ENCODE measurements at regions not wholly inside any gene's neighbourhood (a gene's known extent, or its start where the extent isn't known, plus 50 kb on each side); places are given as distances from the start of the nearest gene placed in this dataset.

- ATAC-seq: no peak
- Histone ChIP-seq H3K9me3 (no peaks in the 10 kb centered on the region), H3K4me3 (no peak overlapping the region), H3K4me2 (no peak overlapping the region), H3K4me1 (no peaks in the 10 kb centered on the region), H3K27ac (no peak overlapping the region)
- FAIRE-seq: no peak
- 17% methylated on average over 5 of the region's 5 CpGs for WGBS (ENCODE audit: missing lambda C conversion rate)
- CTCF ChIA-PET: interaction anchor here (0.9 kb wide), 1 partner anchor 1105 kb away, joined by 3 read pairs; no protein-coding TSS in a partner anchor
- no peak for DNase-seq (ENCODE audit: low read depth in 1 of 2, low spot score in 1 of 2)
- TF ChIP-seq EHMT2 (IDR thresholded peaks at IDR 0.05; ENCODE audit: low read depth): no peak
- no peak for TF ChIP-seq POLR2AphosphoS2 (conservative IDR thresholded peaks at IDR 0.05; ENCODE audit: low read length)
- no peak for TF ChIP-seq SREBF2 (IDR thresholded peaks at IDR 0.05)
- no peak for TF ChIP-seq TP53 (CRISPR knock-in tag; IDR thresholded peaks at IDR 0.05)
- POLR2A ChIA-PET: no interaction called here
These were observed 109.2 kb downstream of the OSTF1 start for GRCh38 chr9:75197561-75197960.

GRCh38 chr9:75198436-75198835 is 110.1 kb downstream of the OSTF1 start:
- POLR2A ChIA-PET: no interaction called here
- no peak overlapping the region for H3K4me3 ChIP-seq
- H3K4me1 ChIP-seq: no peaks in the 10 kb centered on the region
- 58% methylated on average over 7 of the region's 7 CpGs for WGBS (ENCODE audit: missing lambda C conversion rate)
- no peak overlapping the region for H3K4me2 ChIP-seq
- no peaks in the 10 kb centered on the region for H3K9me3 ChIP-seq
- DNase-seq (ENCODE audit: low read depth in 1 of 2, low spot score in 1 of 2) (no peak), ATAC-seq (peak in 1 of 2 experiments; percentile 69; a peak in 3 of 6 replicates), FAIRE-seq (no peak)
- H3K27ac ChIP-seq: no peak overlapping the region
- CTCF ChIA-PET: interaction anchor here (0.6 to 4.2 kb wide), 3 partner anchors 38 to 1117 kb away, joined by 3 to 28 read pairs (median 4); no protein-coding TSS in a partner anchor
- no peak for TF ChIP-seq CTCF (IDR thresholded peaks at IDR 0.05)
- TF ChIP-seq BHLHE40 (IDR thresholded peaks at IDR 0.05; ENCODE audit: low read depth, low read length): no peak
- TF ChIP-seq PBX3 (IDR thresholded peaks at IDR 0.05): no peak
- no peak for TF ChIP-seq CEBPB (IDR thresholded peaks at IDR 0.05)
- TF ChIP-seq RNF2 (IDR thresholded peaks at IDR 0.05; ENCODE audit: borderline replicate concordance, low read depth): no peak
- no peak for TF ChIP-seq REST (IDR thresholded peaks at IDR 0.05)
- TF ChIP-seq MAFK (IDR thresholded peaks at IDR 0.05; ENCODE audit: partially characterized antibody): no peak
- no peak for TF ChIP-seq JUNB (IDR thresholded peaks at IDR 0.05)
- no peak for TF ChIP-seq JUN (IDR thresholded peaks at IDR 0.05)
- no peak for TF ChIP-seq HOXB13 (CRISPR knock-in tag; IDR thresholded peaks at IDR 0.05; ENCODE audit: low read depth)

GRCh38 chr9:75200892-75201470 is 112.7 kb downstream of the OSTF1 start:
- ChIA-PET POLR2A (no interaction called here), CTCF (interaction anchor here (0.6 to 4.2 kb wide), 16 partner anchors 11 to 1504 kb away, joined by 3 to 28 read pairs (median 4); partner anchors contain the start of genes NMRK1 and OSTF1)
- 7% methylated on average over 1 of the region's 1 CpG for WGBS (ENCODE audit: missing lambda C conversion rate)
- no peaks in the 10 kb centered on the region for H3K9me3 ChIP-seq
- peak; percentile 64 for TF ChIP-seq SMC3 (IDR thresholded peaks at IDR 0.05)
- no peak for TF ChIP-seq MAZ (IDR thresholded peaks at IDR 0.05; ENCODE audit: borderline replicate concordance, low read depth, low read length)
- TF ChIP-seq PBX3 (IDR thresholded peaks at IDR 0.05): no peak
- no peak for TF ChIP-seq CHD2 (IDR thresholded peaks at IDR 0.05; ENCODE audit: low read length, partially characterized antibody)
- peak; percentile 69 to 76; a peak in 4 of 5 replicates for TF ChIP-seq RAD21 (conservative IDR thresholded peaks at IDR 0.05 in 1 of 2, IDR thresholded peaks at IDR 0.05 in 1 of 2)
- peak; percentile 71 for TF ChIP-seq CTCF (IDR thresholded peaks at IDR 0.05)
- TF ChIP-seq HOXB5 (CRISPR knock-in tag; IDR thresholded peaks at IDR 0.05): 0 out of 2 replicates have a peak, but pooled peaks have one; percentile 57
- no peak for TF ChIP-seq MAFK (IDR thresholded peaks at IDR 0.05; ENCODE audit: partially characterized antibody)
- no peak overlapping the region for H3K4me2 ChIP-seq
- H3K27ac ChIP-seq: no peak overlapping the region
- peak; percentile 51 for FAIRE-seq
- peak in 1 of 2 experiments; percentile 61; a peak in 2 of 6 replicates for ATAC-seq
- H3K4me1 ChIP-seq: no peaks in the 10 kb centered on the region
- DNase-seq (ENCODE audit: low read depth in 1 of 2, low spot score in 1 of 2): peak; percentile 8 to 61
- H3K4me3 ChIP-seq: no peak overlapping the region
